MV-4-11 (cell line): ENCODE measurements at regions not wholly inside any gene's neighbourhood (a gene's known extent, or its start where the extent isn't known, plus 50 kb on each side); places are given as distances from the start of the nearest gene placed in this dataset.
A peak's percentile ranks its signal among the peaks of the same experiment; 100 is the strongest.
"Not testable (repeated sequence)": the region's sequence is repeated elsewhere in the genome, so short reads cannot be mapped to it uniquely, and the experiment has no call there.

Experiments
- DNase-seq: peaks from one replicate; lab custom pipeline; 2025; lab: John Stamatoyannopoulos, UW

GRCh38 chr22:47860907-47861306 lies 1098.5 kb downstream of the TBC1D22A start:
- DNase-seq = not testable (repeated sequence)

- DNase-seq = no peak
These were observed 1097.6 kb downstream of the TBC1D22A start for GRCh38 chr22:47859881-47860525.

- no peak for DNase-seq
These were observed 1096.4 kb downstream of the TBC1D22A start for GRCh38 chr22:47858773-47859306.

GRCh38 chr22:47854680-47855079 lies 1092.2 kb downstream of the TBC1D22A start:
- DNase-seq = no peak

- peak; percentile 26 for DNase-seq
These were observed 1091.8 kb downstream of the TBC1D22A start for GRCh38 chr22:47854251-47854650.

GRCh38 chr22:47853750-47854149 lies 1091.3 kb downstream of the TBC1D22A start:
- no peak for DNase-seq

GRCh38 chr22:47851586-47851985 lies 1089.1 kb downstream of the TBC1D22A start:
- no peak for DNase-seq

GRCh38 chr22:47850644-47851151 lies 1088.2 kb downstream of the TBC1D22A start:
- no peak for DNase-seq

- DNase-seq = no peak
These were observed 1087.1 kb downstream of the TBC1D22A start for GRCh38 chr22:47849576-47849975.

- no peak for DNase-seq
These were observed 1085.9 kb downstream of the TBC1D22A start for GRCh38 chr22:47848184-47848920.

- DNase-seq = no peak
These were observed 1084.9 kb downstream of the TBC1D22A start for GRCh38 chr22:47847131-47847890.

- no peak for DNase-seq
These were observed 1083.8 kb downstream of the TBC1D22A start for GRCh38 chr22:47846206-47846605.

GRCh38 chr22:47842119-47842518 lies 1079.7 kb downstream of the TBC1D22A start:
- DNase-seq = no peak

- no peak for DNase-seq
These were observed 1078.7 kb downstream of the TBC1D22A start for GRCh38 chr22:47841156-47841555.

- DNase-seq = no peak
These were observed 1077.3 kb downstream of the TBC1D22A start for GRCh38 chr22:47839595-47840227.

- DNase-seq = no peak
These were observed 1075.3 kb downstream of the TBC1D22A start for GRCh38 chr22:47837703-47838102.

- no peak for DNase-seq
These were observed 1074.5 kb downstream of the TBC1D22A start for GRCh38 chr22:47836957-47837356.

GRCh38 chr22:47835726-47836125 lies 1073.3 kb downstream of the TBC1D22A start:
- DNase-seq = no peak

- no peak for DNase-seq
These were observed 1063.6 kb downstream of the TBC1D22A start for GRCh38 chr22:47826016-47826415.

- DNase-seq = no peak
These were observed 1060.0 kb downstream of the TBC1D22A start for GRCh38 chr22:47822422-47822821.

- DNase-seq = no peak
These were observed 1056.0 kb downstream of the TBC1D22A start for GRCh38 chr22:47818496-47818895.

GRCh38 chr22:47817380-47817779 lies 1054.9 kb downstream of the TBC1D22A start:
- no peak for DNase-seq
